Type B pancreatic cell (in vitro differentiated cells): ENCODE measurements at regions not wholly inside any gene's neighbourhood (a gene's known extent, or its start where the extent isn't known, plus 50 kb on each side); places are given as distances from the start of the nearest gene placed in this dataset.

Experiments used
- DNase-seq: peaks from one replicate; pipeline ENCODE4 v3.0.0; 2021; ENCODE audit warnings: mixed read lengths; ENCODE audit not compliant: unreplicated experiment; ENCODE audit errors: extremely low spot score
- H3K27ac Mint-ChIP-seq: 2 replicates; pipeline ENCODE4 v1.8.0; 2021; ENCODE audit warnings: mild to moderate bottlenecking, mixed read lengths
- H3K27me3 Mint-ChIP-seq: 2 replicates; pipeline ENCODE4 v1.8.0; 2021; ENCODE audit warnings: mixed read lengths
- H3K36me3 Mint-ChIP-seq: 2 replicates; pipeline ENCODE4 v1.8.0; 2021; ENCODE audit warnings: mixed read lengths
- H3K4me1 Mint-ChIP-seq: one replicate; pipeline ENCODE4 v1.8.0; 2021; ENCODE audit warnings: mixed read lengths; ENCODE audit not compliant: unreplicated experiment
- H3K4me3 Mint-ChIP-seq: 2 replicates; pipeline ENCODE4 v1.8.0; 2021; ENCODE audit warnings: mild to moderate bottlenecking, mixed read lengths
- H3K9me3 Mint-ChIP-seq: 2 replicates; pipeline ENCODE4 v1.8.0; 2021; ENCODE audit warnings: mixed read lengths
- CTCF ChIP-seq: fragments of 200-600 bp; sonication (generic); conservative IDR thresholded peaks from 2 replicates; pipeline ENCODE4 v1.5.0; 2021; ENCODE audit warnings: antibody characterized with exemption, mild to moderate bottlenecking

- Mint-ChIP-seq H3K4me1 (no peaks in the 10 kb centered on the region), H3K27ac (no peak overlapping the region), H3K4me3 (no peak overlapping the region), H3K9me3 (no peaks in the 10 kb centered on the region), H3K27me3 (peaks cover 3% of the 10 kb centered on the region), H3K36me3 (no peaks in the 10 kb centered on the region)
- no peak for DNase-seq
- TF ChIP-seq CTCF = no peak
Observed at GRCh38 chr2:9745153-9745899, 97.9 kb upstream of the TAF1B start.

GRCh38 chr2:9747396-9747795, 95.9 kb upstream of the TAF1B start:
- no peak for DNase-seq
- Mint-ChIP-seq H3K9me3 (no peaks in the 10 kb centered on the region), H3K27ac (no peak overlapping the region), H3K36me3 (no peaks in the 10 kb centered on the region), H3K4me1 (peaks cover 11% of the 10 kb centered on the region), H3K4me3 (no peak overlapping the region), H3K27me3 (peaks cover 7% of the 10 kb centered on the region)
- TF ChIP-seq CTCF = no peak

- H3K4me3 Mint-ChIP-seq = no peak overlapping the region
Observed at GRCh38 chr2:9748577-9748976, 94.7 kb upstream of the TAF1B start.

GRCh38 chr2:9749546-9750223, 93.6 kb upstream of the TAF1B start:
- no peak for DNase-seq
- Mint-ChIP-seq H3K4me1 (peaks cover 23% of the 10 kb centered on the region), H3K4me3 (no peak overlapping the region), H3K27ac (no peak overlapping the region), H3K36me3 (no peaks in the 10 kb centered on the region), H3K9me3 (no peaks in the 10 kb centered on the region), H3K27me3 (peaks cover 10% of the 10 kb centered on the region)
- TF ChIP-seq CTCF = no peak

More at GRCh38 chr2:9748577-9748976, 94.7 kb upstream of the TAF1B start:
- Mint-ChIP-seq H3K27me3 (peaks cover 10% of the 10 kb centered on the region), H3K4me1 (peaks cover 16% of the 10 kb centered on the region), H3K9me3 (no peaks in the 10 kb centered on the region), H3K27ac (no peak overlapping the region), H3K36me3 (no peaks in the 10 kb centered on the region)
- DNase-seq = no peak
- no peak for TF ChIP-seq CTCF

- peaks cover 13% of the 10 kb centered on the region for H3K27me3 Mint-ChIP-seq
- H3K4me1 Mint-ChIP-seq = peaks cover 30% of the 10 kb centered on the region
- no peak for TF ChIP-seq CTCF
- no peaks in the 10 kb centered on the region for H3K9me3 Mint-ChIP-seq
- no peaks in the 10 kb centered on the region for H3K36me3 Mint-ChIP-seq
- no peak for DNase-seq
- no peak overlapping the region for H3K4me3 Mint-ChIP-seq
- no peak overlapping the region for H3K27ac Mint-ChIP-seq
Observed at GRCh38 chr2:9750224-9751215, 92.8 kb upstream of the TAF1B start.
